ENCODE measurements at regions not wholly inside any gene's neighbourhood (a gene's known extent, or its start where the extent isn't known, plus 50 kb on each side); places are given as distances from the start of the nearest gene placed in this dataset.

DNA sequence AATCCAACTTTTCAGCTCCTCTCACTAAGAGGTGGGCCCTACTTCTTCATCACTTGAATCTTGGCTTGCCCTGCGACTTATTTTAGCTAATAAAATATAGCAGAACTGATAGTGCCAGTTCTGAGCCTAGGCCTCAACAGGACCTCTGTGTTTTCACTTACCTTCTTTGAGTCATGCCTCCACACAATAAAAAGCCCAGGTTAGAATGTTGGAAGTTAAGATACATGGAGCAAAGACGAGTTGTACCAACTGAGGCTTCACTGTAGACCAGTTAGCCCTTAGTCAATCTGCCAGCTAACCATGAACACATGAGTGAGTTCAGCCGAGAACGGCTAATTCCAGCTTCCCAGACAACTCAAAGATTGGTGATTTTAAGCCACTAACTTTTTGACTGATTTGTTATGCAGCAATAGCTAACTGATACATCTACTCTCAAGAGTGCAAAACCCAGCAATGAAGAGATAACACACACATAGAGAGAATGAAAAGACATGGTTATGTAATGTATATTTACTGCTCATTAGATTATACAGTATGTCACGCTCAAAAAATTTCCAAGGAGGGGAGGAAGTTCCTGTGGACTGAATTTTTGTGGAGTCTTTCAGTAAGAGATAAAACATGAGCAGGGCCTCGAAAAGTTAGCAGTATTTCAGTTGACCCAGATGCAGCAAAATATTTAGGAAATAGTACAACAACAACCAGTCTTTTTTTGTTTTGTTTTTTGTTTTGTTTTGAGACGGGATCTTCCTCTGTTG, 181.1 kb downstream of the MYCN start:
- no peak for DNase-seq (ENCODE audit: low spot score)

DNA sequence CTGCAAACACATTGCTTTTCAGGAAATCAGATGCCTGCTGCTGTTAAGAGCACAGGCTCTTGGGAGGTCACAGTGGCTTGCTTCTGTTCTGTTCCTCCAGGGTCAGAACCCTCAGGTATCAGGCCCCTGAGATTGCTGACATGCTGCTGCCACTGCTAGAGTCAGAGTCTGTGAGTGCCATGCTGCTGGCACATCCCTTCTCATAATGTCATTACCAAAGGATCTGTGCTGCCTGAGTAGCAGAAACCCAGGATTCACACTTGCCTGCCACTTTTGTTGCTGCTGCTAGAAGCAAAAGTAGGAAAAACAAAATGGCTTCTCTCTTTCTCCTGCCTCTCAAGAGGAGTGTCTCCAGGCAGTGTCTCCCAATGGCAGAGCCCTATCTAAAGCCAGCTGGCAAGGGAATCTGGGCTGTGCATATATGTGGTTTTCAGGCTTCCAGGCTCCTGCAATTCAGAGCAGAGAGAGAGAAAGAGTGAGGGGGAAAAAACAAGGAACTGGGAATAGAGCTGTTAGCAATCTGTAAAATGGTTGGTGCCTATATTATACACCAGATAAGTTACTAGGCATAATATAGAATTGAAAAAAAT, 180.3 kb downstream of the MYCN start:
- DNase-seq (ENCODE audit: low spot score): no peak

DNA sequence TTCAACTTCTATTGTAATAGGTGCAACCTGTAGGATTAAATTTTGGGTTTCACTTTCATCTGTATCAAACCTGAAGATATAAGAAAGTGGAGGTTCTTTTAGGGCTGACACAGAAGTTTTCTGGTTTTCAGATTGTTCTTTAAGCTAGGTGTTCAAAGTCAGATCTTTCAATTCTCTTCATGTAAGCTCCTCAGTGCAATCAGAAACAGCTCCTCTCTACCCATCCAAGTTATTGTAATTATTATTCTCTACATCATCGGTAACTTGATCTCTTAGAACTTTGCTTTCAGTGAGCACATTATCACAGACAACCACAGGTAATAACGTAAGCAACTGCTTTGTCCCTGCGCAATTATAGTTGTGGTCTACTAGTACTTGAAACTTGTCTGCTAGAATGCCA, 179.4 kb downstream of the MYCN start:
- no peak for DNase-seq (ENCODE audit: low spot score)

DNA sequence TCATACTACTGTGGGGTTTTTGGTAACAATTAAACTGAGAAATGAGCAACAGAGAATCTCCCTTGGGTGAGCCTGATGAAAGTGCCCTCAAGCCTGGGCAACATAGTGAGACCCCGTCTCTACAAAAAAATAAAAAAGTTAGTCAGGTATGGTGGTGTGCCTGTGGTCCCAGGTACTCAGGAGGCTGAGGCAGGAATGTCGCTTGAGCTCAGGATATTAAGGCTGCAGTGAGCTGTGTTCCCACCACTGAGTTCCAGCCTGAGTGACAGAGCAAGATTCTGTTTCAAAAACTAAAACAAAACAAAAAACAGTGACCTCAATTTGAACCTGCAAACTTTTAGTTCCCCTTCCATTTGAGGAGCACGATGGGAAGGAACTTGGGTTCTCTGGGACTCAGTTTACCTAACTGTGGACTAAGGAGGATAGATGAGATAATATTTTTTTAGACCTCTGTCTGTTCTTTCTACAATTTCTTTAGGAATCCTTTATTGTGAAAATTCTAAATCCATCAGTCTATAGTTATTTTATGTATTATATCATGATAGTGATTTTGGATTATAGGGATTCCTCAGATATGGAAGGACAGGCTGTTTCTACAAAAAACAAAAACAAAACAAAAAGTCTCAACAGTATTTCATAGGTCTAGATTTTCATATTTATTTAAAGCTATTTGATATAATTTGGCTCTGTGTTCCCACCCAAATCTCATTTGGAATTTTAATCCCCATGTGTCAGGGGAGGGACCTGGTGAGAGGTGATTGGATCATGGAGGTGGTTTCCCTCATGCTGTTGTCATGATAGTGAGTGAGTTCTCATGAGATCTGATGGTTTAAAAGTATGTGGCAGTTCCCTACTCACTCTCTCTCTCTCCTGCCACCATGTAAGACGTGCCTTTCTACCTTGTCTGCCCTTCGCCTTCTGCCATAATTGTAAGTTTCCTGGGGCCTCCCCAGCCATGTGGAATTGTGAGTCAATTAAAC, 178.6 kb downstream of the MYCN start:
- no peak for DNase-seq (ENCODE audit: low spot score)

DNA sequence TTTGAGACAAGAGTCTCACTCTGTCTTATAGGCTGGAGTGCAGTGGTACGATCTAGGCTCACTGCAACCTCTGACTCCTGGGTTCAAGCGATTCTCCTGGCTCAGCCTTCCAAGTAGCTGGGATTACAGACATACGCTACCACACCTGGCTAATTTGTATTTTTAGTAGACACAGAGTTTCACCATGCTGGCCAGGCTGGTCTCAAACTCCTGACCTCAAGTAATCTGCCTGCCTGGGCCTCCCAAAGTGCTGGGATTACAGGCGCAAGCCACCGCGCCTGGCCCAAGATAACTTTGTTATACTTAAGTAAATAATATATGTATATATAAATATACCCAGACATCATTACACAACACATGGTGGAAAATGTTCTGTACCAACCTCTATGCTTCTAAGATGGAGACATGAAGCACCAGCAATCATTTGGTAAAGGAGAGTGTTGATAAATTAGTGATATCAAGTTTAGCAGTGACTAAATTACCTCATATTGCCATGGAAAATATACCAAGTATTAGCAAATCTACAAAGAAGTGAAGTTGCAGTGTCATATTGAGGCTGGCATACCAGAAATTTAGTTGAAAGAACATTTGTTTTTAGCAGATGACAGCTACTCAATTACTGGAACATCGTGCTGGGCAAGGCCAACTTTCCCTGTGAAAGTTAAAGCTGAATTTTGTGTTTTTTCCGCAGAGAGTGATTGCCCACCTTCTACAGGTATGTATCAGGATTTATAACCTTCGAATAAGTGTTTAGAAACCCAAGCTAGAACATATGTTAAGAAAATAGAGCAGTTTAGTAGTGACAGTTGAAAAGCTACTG, 177.7 kb downstream of the MYCN start:
- DNase-seq (ENCODE audit: low spot score): no peak

DNA sequence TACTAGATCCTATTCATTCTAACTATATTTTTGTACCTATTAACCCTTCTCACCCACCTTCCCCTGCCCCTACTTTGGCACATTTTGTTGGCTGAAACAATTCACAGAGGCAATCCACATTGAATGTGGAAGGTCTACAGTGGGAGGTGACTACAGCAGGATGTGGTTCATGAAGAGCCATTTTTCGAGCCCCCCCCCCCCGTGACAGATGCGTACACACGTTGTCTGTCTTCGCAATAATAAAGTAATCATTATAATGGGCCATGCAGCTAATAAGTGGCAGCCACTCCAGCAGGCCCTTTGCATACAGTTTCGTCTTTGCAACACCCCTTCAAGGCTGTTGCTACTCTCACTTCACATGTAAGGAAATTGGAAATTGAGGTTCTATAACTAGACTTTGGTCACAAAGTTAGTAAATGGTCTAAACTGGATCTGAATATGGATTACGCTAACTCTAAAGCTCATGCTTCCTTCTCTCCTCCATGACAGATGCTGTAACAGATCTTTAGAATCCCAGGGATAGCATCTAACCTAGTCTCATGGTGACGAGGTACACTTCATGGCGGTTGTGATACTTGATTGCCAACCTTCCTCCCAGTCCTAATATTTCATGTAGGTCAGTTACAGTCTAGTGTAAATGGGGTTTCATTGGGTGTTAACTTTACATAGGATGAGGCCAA, 176.8 kb downstream of the MYCN start:
- DNase-seq (ENCODE audit: low spot score): no peak

DNA sequence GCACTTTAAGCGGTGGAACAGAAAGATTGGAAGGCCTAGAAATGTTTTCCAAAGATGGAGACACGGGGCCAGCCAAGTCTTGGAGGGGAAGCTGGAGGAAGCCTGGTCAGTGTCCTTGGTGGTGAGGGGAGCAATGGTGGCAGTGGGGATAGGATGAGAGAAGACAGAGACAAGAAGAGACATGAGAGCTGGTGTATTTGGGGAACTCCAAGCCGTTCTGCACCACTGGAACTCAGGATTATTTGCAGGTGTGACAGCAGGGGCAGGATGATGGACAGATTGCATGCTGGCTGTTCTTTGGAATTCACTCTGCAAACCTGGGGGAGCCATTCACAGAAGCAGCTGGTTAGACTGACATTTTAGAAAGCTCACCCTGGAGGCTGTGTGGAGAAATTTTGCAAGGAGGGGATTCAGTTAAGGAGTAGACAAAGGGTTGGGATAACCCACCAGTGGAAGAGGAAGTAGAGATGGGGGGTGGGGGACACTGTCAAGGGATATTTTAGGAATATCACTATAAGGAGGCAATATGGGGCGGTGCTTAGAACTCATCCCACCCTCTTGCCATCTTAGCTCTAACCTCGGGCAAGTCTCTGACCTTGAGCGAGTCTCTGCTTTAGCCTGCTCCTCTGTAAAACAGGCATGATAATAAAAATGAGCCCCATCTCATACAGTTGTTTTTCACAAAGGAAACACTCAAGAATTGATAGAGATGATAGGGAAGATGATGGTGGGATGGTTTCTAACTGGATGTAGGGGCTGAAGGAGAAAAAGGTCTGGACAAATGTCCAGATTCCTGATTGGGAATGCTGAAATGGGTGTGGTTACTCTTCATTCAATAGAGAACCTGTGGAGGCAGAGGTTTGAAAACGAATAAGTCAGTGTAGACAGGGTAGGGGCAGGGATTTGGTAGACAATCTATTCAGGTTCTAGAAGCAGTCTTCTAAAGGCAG, 175.8 kb downstream of the MYCN start:
- no peak for DNase-seq (ENCODE audit: low spot score)

DNA sequence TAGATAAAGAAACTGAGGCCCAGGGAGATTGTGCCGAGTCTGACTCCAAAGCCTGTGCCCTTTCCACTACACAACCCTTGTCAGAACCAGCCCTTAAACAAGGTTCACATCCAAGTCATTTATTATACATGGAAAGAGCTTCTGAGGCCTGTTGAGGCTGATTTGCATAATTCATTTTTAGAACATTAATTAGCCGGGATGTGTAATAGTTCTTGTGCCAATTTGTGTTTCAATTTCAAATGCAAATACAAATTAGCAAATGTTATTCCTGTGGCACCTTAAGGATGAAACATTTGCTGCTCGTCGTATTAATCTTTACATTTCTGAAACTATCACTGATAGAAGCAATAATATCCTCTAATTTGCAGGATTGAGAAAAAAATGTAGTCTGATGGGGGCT, 174.9 kb downstream of the MYCN start:
- no peak for DNase-seq (ENCODE audit: low spot score)

DNA sequence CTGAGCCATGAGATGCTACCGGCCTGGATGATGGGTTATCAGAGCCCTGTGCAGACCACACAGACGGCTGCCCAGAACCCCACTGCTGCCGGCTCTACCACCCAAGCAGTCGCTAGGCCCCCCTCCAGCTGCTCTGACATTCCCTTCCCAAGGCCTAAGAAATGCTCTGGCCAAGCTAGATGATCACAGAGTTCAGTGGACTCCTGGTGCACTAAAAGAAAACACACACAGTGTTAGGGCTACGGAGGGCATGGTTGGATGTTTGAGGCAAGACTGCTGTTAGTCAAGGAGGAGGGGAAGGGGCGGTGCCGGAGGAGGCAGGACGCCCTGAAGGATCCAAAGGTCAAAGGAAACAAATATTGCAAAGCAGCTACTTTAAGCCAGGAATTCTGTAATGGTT, 174.5 kb downstream of the MYCN start:
- DNase-seq (ENCODE audit: low spot score): no peak

DNA sequence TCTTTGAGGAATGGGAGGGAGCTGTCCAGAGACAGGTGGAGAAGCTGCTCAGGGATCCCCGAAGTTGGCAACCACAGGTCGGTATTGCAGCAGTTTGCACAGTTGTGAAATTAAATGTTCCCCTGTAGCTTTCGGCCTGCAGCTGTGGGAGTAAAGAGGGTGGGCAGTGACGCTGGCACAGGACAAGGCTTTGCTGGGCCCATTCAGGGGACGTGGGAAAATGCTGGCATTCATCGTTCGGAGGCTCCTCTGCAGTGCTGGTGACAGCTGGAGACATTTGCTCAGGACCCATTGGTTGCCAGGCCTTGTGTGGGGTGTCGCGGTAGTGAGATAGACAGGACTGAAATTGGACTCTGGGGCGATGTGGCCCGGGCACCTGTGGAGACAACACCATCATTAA, 173.7 kb downstream of the MYCN start:
- no peak for DNase-seq (ENCODE audit: low spot score)

DNA sequence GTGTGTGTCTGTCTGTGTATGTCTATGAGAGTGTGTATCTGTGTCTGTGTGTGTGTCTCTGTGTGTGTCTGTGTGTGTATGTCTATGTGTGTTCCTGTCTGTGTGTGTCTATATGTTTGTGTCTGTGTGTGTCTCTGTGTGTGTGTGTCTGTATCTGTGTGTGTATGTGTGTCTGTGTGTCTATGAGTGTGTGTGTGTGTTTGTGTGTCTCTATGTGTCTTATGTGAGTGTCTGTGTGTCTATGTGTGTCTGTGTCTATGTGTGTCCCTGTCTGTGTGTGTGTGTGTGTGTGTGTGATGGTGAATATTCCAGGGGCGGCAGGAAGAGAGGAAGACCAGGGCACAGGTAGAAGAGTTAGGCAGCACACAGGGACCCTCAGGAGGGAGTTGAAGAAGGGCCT, 173.2 kb downstream of the MYCN start:
- no peak for DNase-seq (ENCODE audit: low spot score)

DNA sequence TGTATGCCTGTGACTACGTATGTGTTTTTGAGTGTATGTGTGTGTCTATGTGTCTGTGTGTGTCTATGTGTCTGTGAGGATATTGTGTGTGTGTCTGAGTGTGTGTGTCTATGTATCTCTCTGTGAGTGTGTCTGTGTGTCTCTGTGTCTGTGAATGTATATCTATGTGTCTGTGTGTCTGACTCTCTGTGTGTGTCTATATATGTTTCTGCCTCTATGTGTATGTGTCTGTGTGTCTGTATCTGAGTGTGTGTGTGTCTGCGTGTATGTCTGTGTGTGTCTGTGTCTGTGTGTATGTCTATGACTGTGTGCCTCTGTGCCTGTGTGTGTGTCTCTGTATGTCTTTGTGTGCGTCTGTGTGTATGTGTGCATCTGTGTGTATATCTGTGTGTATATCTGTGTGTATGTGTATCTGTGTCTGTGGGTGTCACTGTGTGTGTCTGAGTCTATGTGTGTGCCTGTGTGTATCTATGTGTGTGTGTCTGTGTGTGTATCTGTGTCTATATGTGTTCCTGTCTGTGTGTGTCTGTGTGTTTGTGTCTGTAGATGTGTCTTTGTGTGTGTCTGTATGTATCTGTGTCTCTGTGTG, 172.7 kb downstream of the MYCN start:
- DNase-seq (ENCODE audit: low spot score): no peak

DNA sequence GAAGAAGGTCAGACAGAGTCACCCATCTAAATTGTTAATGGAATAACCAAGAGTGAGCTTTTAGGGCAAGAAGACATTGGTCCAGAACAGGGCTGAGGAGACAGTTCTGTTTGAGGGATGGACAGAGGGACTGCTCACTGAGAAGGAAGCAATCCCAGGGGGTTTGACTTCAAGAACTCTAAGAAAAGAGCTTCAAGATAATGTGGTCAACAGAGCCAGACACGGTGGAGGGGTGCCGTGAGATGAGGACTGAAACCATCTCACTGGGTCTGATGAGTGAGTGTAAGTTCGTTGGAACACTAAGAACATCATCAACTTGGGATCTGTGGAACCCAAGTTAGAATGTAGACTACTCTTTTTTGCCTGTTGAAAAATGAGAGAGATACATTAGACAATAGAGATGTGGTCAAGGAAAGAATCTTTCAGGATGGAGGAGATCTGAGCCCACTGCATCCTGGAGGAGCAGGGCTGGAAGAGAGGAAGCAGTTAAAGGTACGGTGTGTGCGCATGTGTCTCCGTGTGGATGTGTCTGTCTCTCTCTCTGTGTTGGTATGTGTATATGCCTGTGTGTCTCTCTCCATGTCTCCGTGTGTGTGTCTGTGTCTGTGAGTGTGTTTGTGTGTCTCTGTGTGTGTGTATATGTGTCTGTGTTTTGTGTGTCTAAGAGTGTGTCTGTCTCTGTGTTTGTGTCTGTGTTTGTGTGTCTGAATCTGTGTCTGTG, 172.1 kb downstream of the MYCN start:
- DNase-seq (ENCODE audit: low spot score): no peak

DNA sequence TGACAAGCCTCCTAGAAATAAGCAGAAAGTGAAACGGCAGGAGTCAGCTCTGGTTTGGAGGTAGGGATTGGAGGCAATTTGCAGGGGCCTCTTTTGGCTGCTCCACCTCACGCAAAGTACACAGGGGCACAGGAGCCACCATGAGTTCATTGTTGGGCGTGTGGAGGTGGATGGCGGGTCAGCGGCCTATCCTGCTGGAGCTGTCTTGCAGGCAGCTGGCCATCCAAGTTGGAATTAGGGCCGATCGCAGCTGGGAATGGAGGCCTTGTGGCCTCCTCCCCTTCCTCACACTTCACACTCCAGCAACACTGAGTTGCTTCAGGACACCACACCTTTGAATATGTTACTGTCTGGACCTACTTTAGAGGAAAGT, 171.5 kb downstream of the MYCN start:
- no peak for DNase-seq (ENCODE audit: low spot score)

DNA sequence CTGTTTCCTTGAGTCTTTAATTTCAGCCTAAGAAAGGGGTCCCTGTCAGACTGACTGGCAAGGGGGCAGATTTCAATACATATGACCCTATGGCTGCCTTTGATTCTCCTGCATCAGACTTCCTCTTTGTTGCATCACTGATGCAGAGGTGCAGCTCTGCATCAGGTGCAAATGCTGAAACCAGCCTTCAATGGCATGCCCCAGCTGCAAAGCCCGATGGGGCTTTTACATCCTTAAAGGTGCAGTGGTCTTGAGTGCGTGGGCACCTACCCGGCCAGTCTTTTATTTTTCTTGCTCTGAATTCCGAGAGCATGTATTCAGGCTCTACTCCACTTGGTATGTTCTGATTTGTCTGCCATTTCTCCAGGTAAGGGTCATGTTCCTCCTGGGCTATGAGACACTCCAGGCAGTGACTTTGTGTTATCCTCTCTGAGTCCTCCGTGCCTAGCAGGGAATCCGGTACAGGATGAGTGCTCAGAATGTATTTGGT, 169.5 kb downstream of the MYCN start:
- no peak for DNase-seq (ENCODE audit: low spot score)

DNA sequence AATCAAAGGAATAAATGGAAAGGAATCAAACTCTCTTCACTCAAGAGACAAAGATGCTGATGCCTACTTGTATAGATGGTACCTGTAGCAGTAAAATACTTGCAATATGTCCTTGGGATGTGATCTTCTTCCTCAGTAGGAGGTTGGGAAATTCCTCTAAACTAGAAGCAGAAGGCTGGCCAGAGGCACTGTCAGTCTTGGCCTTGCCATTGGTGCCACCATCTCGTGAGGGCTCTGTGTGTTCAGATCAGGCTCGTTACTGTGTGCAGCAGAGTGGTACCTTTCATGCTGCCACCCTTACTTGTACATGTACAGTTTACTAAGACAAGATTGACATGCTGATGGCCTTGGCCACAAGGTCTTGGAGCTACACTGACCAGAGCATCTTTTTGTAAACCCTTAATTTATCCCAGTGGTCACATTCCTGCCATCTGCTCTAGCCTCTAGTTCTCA, 169.0 kb downstream of the MYCN start:
- DNase-seq (ENCODE audit: low spot score): no peak

DNA sequence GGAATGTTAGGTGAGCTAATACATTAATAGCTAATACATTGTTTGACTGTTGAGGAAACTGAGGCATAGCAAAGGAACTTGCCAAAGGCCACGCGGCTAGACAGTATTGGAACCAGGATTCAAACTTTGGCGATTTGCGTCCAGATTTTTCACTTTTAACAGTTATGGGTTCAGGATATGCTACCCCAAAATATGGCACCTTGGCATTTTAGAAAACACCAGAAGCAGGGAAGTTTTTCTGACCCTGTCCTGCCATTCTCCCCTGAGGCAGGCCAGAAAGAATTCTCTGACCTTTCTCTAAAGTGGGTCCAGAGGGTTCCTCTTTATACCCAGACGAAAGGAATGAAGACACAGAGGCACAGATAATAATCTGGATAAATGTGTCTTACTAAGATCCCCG, 166.9 kb downstream of the MYCN start:
- DNase-seq (ENCODE audit: low spot score): no peak

DNA sequence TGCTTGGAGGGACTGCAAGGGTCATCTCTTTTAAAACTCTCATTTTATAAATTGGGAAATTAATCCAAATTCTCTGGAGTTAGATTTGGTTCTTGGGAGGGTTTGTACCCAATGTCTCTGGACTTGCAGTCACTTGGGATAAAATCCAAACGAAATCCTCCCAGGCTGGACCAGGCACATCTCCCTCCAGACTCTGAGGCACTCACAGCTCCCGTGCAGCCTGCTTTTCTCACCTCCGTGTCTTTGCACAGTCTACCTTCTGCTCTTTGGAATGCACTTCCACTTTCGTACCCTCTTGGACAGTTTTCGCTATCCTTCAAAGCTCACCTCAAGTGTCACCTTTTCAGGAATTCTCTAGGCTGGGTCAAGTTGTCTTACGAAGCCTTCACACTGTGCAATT, 166.3 kb downstream of the MYCN start:
- DNase-seq (ENCODE audit: low spot score): no peak

DNA sequence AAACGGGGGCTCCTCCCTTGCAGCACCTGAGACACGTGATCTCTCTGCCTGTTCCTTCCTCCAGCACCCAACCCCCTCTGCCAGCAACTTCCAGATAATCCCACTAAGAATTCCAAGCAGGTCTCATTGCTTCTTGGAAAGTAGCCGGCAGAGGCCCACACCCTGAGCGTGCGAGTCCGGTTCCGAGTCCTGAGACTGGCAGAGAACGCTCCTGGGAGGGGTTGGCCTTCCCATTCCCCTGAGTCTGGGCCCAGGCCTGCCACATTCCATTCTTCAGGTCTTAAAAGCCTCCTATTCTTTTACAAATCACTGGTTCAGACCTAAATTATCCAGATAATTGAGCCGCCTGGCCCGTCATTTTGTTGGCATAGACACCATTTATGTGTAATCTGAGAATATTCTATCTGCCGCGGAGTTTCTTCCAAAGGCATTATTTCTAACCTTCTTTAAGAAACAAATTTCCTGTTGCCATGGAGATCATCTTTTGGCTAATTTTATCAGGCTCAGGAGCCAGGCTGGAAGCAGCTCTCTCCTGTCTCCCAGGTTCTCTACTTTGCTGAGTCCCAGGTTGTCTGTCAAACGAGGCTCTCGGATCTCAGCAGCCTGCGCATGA, 165.4 kb downstream of the MYCN start:
- DNase-seq (ENCODE audit: low spot score): peak; percentile 73

Measured in ecto neural progenitor cell (in vitro differentiated cells).